WTC11 (cell line): ENCODE measurements at regions not wholly inside any gene's neighbourhood (a gene's known extent, or its start where the extent isn't known, plus 50 kb on each side); places are given as distances from the start of the nearest gene placed in this dataset.

Source experiments
- ATAC-seq: fragments of 200-7000 bp; cut with Tn5 transposase; 2 replicates; pipeline ENCODE4 v1.10.0; 2021; ENCODE audit warnings: mild to moderate bottlenecking, moderate library complexity
- CTCF ChIA-PET: fragments of 300-600 bp; sonication (Branson Sonifier 250); formaldehyde crosslinking; loops from one replicate; lab custom pipeline; 2021; ENCODE audit warnings: antibody characterized with exemption; lab: Charles Lee
- POLR2A ChIA-PET: fragments of 350-600 bp; sonication (Branson Sonifier 250); formaldehyde crosslinking; loops from one replicate; lab custom pipeline; 2021; ENCODE audit warnings: antibody characterized with exemption; lab: Charles Lee
- DNase-seq: peaks from one replicate; pipeline ENCODE4 v3.0.0; 2021; ENCODE audit warnings: low spot score
- H3K27ac Mint-ChIP-seq: 2 replicates; pipeline ENCODE4 v1.8.0; 2021; ENCODE audit warnings: mixed read lengths
- H3K27me3 Mint-ChIP-seq: 2 replicates; pipeline ENCODE4 v1.8.0; 2021; ENCODE audit warnings: low read depth, mild to moderate bottlenecking, moderate library complexity, mixed read lengths
- H3K36me3 Mint-ChIP-seq: 2 replicates; pipeline ENCODE4 v1.8.0; 2021; ENCODE audit warnings: mixed read lengths
- H3K4me1 Mint-ChIP-seq: 2 replicates; pipeline ENCODE4 v1.8.0; 2022; ENCODE audit warnings: mixed read lengths
- H3K4me3 Mint-ChIP-seq: 2 replicates; pipeline ENCODE4 v1.8.0; 2021; ENCODE audit warnings: mild to moderate bottlenecking, moderate library complexity, mixed read lengths
- H3K9me3 Mint-ChIP-seq: 2 replicates; pipeline ENCODE4 v1.8.0; 2021; ENCODE audit warnings: mixed read lengths
- CREB1 ChIP-seq: sonication (generic); formaldehyde crosslinking; IDR thresholded peaks from 2 replicates; pipeline ENCODE4 v1.8.0; 2023; ENCODE audit warnings: mild to moderate bottlenecking, missing genetic modification reagents
- ETV6 ChIP-seq: sonication (generic); formaldehyde crosslinking; IDR thresholded peaks from 2 replicates; pipeline ENCODE4 v1.8.1; 2022; ENCODE audit warnings: mild to moderate bottlenecking, missing genetic modification reagents
- GABPB1 ChIP-seq: sonication (generic); formaldehyde crosslinking; IDR thresholded peaks from 2 replicates; pipeline ENCODE4 v1.8.1; 2023; ENCODE audit warnings: mild to moderate bottlenecking, missing genetic modification reagents
- MAX ChIP-seq: sonication (generic); formaldehyde crosslinking; IDR thresholded peaks from 2 replicates; pipeline ENCODE4 v1.8.0; 2022; ENCODE audit warnings: mild to moderate bottlenecking, missing genetic modification reagents
- NR1H2 ChIP-seq: sonication (generic); formaldehyde crosslinking; IDR thresholded peaks from 2 replicates; pipeline ENCODE4 v1.9.0; 2021; ENCODE audit warnings: mild to moderate bottlenecking, moderate library complexity, missing genetic modification reagents
- PRDM15 ChIP-seq: sonication (generic); formaldehyde crosslinking; IDR thresholded peaks from 2 replicates; pipeline ENCODE4 v1.8.0; 2022; ENCODE audit warnings: missing genetic modification reagents
- PRRX2 ChIP-seq: fragments of 250-450 bp; sonication (Bioruptor Pico); IDR thresholded peaks from 2 replicates; pipeline ENCODE4 v1.8.0; 2021; ENCODE audit warnings: mild to moderate bottlenecking
- RELA ChIP-seq: sonication (generic); formaldehyde crosslinking; IDR thresholded peaks from 2 replicates; pipeline ENCODE4 v1.8.1; 2022; ENCODE audit warnings: missing genetic modification reagents, mild to moderate bottlenecking, borderline replicate concordance
- ZMAT4 ChIP-seq: fragments of 250-450 bp; sonication (Bioruptor Pico); IDR thresholded peaks from 2 replicates; pipeline ENCODE4 v1.9.0; 2021; ENCODE audit warnings: mild to moderate bottlenecking
- ZNF121 ChIP-seq: sonication (generic); formaldehyde crosslinking; IDR thresholded peaks from 2 replicates; pipeline ENCODE4 v1.8.0; 2023; ENCODE audit warnings: missing genetic modification reagents
- ZNF219 ChIP-seq: sonication (generic); formaldehyde crosslinking; IDR thresholded peaks from 2 replicates; pipeline ENCODE4 v1.8.0; 2023; ENCODE audit warnings: missing genetic modification reagents, mild to moderate bottlenecking, borderline replicate concordance
- ZNF263 ChIP-seq: sonication (generic); formaldehyde crosslinking; IDR thresholded peaks from 2 replicates; pipeline ENCODE4 v1.8.1; 2022; ENCODE audit warnings: low read depth, mild to moderate bottlenecking, moderate library complexity, missing genetic modification reagents
- ZNF281 ChIP-seq: sonication (generic); formaldehyde crosslinking; IDR thresholded peaks from 2 replicates; pipeline ENCODE4 v1.8.0; 2023; ENCODE audit warnings: mild to moderate bottlenecking, missing genetic modification reagents
- ZNF396 ChIP-seq: fragments of 250-450 bp; sonication (Bioruptor Pico); IDR thresholded peaks from 2 replicates; pipeline ENCODE4 v1.8.0; 2021; ENCODE audit warnings: mild to moderate bottlenecking, moderate library complexity, borderline replicate concordance
- ZNF425 ChIP-seq: fragments of 250-450 bp; sonication (Bioruptor Pico); conservative IDR thresholded peaks from 2 replicates; pipeline ENCODE4 v1.9.0; 2021; ENCODE audit warnings: mild to moderate bottlenecking
- ZNF532 ChIP-seq: fragments of 250-450 bp; sonication (Bioruptor Pico); IDR thresholded peaks from 2 replicates; pipeline ENCODE4 v1.9.0; 2021; ENCODE audit warnings: mild to moderate bottlenecking, borderline replicate concordance

GRCh38 chr2:566379-567313, 110.6 kb downstream of the TMEM18 start (continued):
- TF ChIP-seq ZNF425 = no peak

GRCh38 chr2:564471-565181, 112.6 kb downstream of the TMEM18 start:
- POLR2A ChIA-PET = no interaction called here
- H3K9me3 Mint-ChIP-seq = no peaks in the 10 kb centered on the region
- H3K4me1 Mint-ChIP-seq = no peaks in the 10 kb centered on the region
- no peak for ATAC-seq
- CTCF ChIA-PET = interaction anchor here (0.9 kb wide), 1 partner anchor 8 kb away, joined by 3 read pairs; no protein-coding TSS in a partner anchor
- H3K27ac Mint-ChIP-seq = no peak overlapping the region
- H3K4me3 Mint-ChIP-seq = no peak overlapping the region
- TF ChIP-seq NR1H2 (CRISPR knock-in tag) (no peak), ZNF281 (CRISPR knock-in tag) (no peak), ZMAT4 (CRISPR knock-in tag) (no peak), CREB1 (CRISPR knock-in tag) (no peak), PRRX2 (CRISPR knock-in tag) (no peak), ZNF121 (CRISPR knock-in tag) (no peak), GABPB1 (no peak)
- H3K36me3 Mint-ChIP-seq = no peaks in the 10 kb centered on the region
- DNase-seq = no peak
- H3K27me3 Mint-ChIP-seq = peaks cover 2% of the 10 kb centered on the region

GRCh38 chr2:563512-563911, 113.7 kb downstream of the TMEM18 start:
- Mint-ChIP-seq H3K9me3 (no peaks in the 10 kb centered on the region), H3K4me1 (no peaks in the 10 kb centered on the region), H3K27me3 (peaks cover 8% of the 10 kb centered on the region), H3K4me3 (no peak overlapping the region), H3K36me3 (no peaks in the 10 kb centered on the region), H3K27ac (no peak overlapping the region)
- DNase-seq (no peak), ATAC-seq (no peak)
- POLR2A ChIA-PET = no interaction called here
- CTCF ChIA-PET = no interaction called here
- TF ChIP-seq ZNF219 (CRISPR knock-in tag) (no peak), ZNF263 (CRISPR knock-in tag) (no peak), ETV6 (CRISPR knock-in tag) (no peak), MAX (CRISPR knock-in tag) (no peak), PRDM15 (CRISPR knock-in tag) (no peak), ZNF532 (CRISPR knock-in tag) (no peak), RELA (CRISPR knock-in tag) (no peak), ZNF396 (CRISPR knock-in tag) (no peak), PRRX2 (CRISPR knock-in tag) (no peak)
